ENCODE measurements at regions not wholly inside any gene's neighbourhood (a gene's known extent, or its start where the extent isn't known, plus 50 kb on each side); places are given as distances from the start of the nearest gene placed in this dataset.

DNA sequence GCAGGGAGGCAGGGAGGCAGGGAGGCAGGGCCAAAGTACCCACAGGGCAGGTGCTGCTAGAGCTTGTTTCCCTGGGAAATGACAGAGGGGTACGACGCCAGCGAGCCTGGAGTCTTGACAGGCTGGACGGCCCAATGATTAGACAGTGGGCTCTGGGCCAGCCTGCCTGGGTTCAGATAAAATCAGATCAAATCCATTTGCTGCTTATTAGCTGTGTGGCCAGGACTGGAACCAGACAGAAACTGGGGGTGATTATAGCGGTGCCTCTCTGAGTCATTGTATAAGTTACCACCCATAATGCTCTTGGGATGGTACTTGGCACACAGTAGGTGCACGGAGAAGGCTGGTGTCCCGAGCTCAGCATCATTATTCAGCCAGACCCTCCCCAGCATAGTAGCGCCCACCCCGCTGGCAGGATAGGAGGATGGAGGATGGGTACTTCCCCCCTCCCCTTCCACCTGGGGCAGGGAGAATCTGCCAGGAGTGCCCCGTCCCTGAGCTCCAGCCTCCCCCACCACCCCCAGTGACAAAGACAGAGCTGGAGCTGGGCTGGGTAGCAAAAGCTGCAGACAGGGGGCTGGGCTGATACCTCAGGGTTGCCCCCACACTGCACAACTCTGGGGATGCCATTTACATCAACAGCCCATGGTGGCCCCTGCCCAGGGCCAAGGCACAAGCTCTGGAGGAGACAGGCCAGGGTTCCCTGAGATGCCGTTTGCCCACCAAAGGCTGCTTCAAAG lies 77.6 kb upstream of the TNRC6C start:
- H3K27me3 Mint-ChIP-seq, result no peaks in the 10 kb centered on the region
- H3K9me3 Mint-ChIP-seq, result peaks cover 5% of the 10 kb centered on the region
- no peak overlapping the region for H3K27ac Mint-ChIP-seq
- peaks cover 83% of the 10 kb centered on the region for H3K4me1 Mint-ChIP-seq (ENCODE audit: low read depth)
- peaks cover 4% of the 10 kb centered on the region for H3K36me3 Mint-ChIP-seq (ENCODE audit: low read depth)
- no peak overlapping the region for H3K4me3 Mint-ChIP-seq

GRCh38 chr17:77881545-77881944 lies 77.0 kb upstream of the TNRC6C start:
- no peaks in the 10 kb centered on the region for H3K36me3 Mint-ChIP-seq (ENCODE audit: low read depth)
- peak overlapping the region; percentile 55 for H3K4me3 Mint-ChIP-seq
- H3K27me3 Mint-ChIP-seq, result no peaks in the 10 kb centered on the region
- no peaks in the 10 kb centered on the region for H3K9me3 Mint-ChIP-seq
- H3K27ac Mint-ChIP-seq, result peak overlapping the region; percentile 71
- H3K4me1 Mint-ChIP-seq (ENCODE audit: low read depth), result peaks cover 85% of the 10 kb centered on the region

- H3K4me3 Mint-ChIP-seq, result peak overlapping the region; percentile 55
- H3K4me1 Mint-ChIP-seq (ENCODE audit: low read depth), result peaks cover 88% of the 10 kb centered on the region
- H3K27ac Mint-ChIP-seq, result peak overlapping the region; percentile 71
- no peaks in the 10 kb centered on the region for H3K9me3 Mint-ChIP-seq
- no peaks in the 10 kb centered on the region for H3K36me3 Mint-ChIP-seq (ENCODE audit: low read depth)
- H3K27me3 Mint-ChIP-seq, result peaks cover 1% of the 10 kb centered on the region
Observed at GRCh38 chr17:77882040-77882439, 76.5 kb upstream of the TNRC6C start.

- Mint-ChIP-seq H3K27ac (peak overlapping the region; percentile 71), H3K4me3 (peak overlapping the region; percentile 55), H3K9me3 (no peaks in the 10 kb centered on the region), H3K36me3 (ENCODE audit: low read depth) (no peaks in the 10 kb centered on the region), H3K4me1 (ENCODE audit: low read depth) (peaks cover 88% of the 10 kb centered on the region), H3K27me3 (peaks cover 6% of the 10 kb centered on the region)
Observed at GRCh38 chr17:77882481-77883212, 75.9 kb upstream of the TNRC6C start.

- Mint-ChIP-seq H3K4me1 (ENCODE audit: low read depth) (peaks cover 91% of the 10 kb centered on the region), H3K27ac (no peak overlapping the region), H3K36me3 (ENCODE audit: low read depth) (no peaks in the 10 kb centered on the region), H3K4me3 (no peak overlapping the region), H3K27me3 (peaks cover 6% of the 10 kb centered on the region), H3K9me3 (no peaks in the 10 kb centered on the region)
Observed at GRCh38 chr17:77883213-77883650, 75.3 kb upstream of the TNRC6C start.

- Mint-ChIP-seq H3K4me1 (ENCODE audit: low read depth) (peaks cover 89% of the 10 kb centered on the region), H3K36me3 (ENCODE audit: low read depth) (no peaks in the 10 kb centered on the region), H3K27ac (peak overlapping the region; percentile 62), H3K27me3 (peaks cover 9% of the 10 kb centered on the region), H3K4me3 (no peak overlapping the region), H3K9me3 (no peaks in the 10 kb centered on the region)
Observed at GRCh38 chr17:77884019-77884418, 74.5 kb upstream of the TNRC6C start.

GRCh38 chr17:77884967-77885641 lies 73.4 kb upstream of the TNRC6C start:
- Mint-ChIP-seq H3K4me3 (no peak overlapping the region), H3K27me3 (peaks cover 9% of the 10 kb centered on the region), H3K9me3 (no peaks in the 10 kb centered on the region), H3K36me3 (ENCODE audit: low read depth) (no peaks in the 10 kb centered on the region), H3K4me1 (ENCODE audit: low read depth) (peaks cover 78% of the 10 kb centered on the region), H3K27ac (no peak overlapping the region)

- H3K4me3 Mint-ChIP-seq, result no peak overlapping the region
- no peak overlapping the region for H3K27ac Mint-ChIP-seq
- no peaks in the 10 kb centered on the region for H3K36me3 Mint-ChIP-seq (ENCODE audit: low read depth)
- H3K27me3 Mint-ChIP-seq, result peaks cover 9% of the 10 kb centered on the region
- H3K4me1 Mint-ChIP-seq (ENCODE audit: low read depth), result peaks cover 71% of the 10 kb centered on the region
- H3K9me3 Mint-ChIP-seq, result no peaks in the 10 kb centered on the region
Observed at GRCh38 chr17:77885678-77886386, 72.7 kb upstream of the TNRC6C start.

DNA sequence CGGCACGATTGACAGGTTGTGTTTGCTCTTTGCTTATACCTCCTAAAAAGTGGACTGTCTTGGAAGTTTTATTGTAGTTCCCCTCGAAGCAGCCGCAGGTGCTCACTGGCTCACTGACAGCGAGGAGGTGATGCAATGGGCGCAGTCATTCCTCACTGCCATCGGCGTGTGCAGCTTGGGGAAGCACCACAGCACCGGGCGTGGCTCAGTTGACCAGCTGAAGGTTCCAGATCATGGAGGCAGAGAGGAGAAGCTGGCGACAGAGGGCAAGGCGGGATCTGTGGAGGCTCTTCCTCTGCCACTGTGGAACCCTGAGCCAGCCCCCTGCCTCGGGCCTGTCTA lies 72.1 kb upstream of the TNRC6C start:
- peaks cover 9% of the 10 kb centered on the region for H3K27me3 Mint-ChIP-seq
- no peak overlapping the region for H3K27ac Mint-ChIP-seq
- H3K9me3 Mint-ChIP-seq, result no peaks in the 10 kb centered on the region
- H3K4me1 Mint-ChIP-seq (ENCODE audit: low read depth), result peaks cover 66% of the 10 kb centered on the region
- H3K36me3 Mint-ChIP-seq (ENCODE audit: low read depth), result no peaks in the 10 kb centered on the region
- H3K4me3 Mint-ChIP-seq, result no peak overlapping the region

- Mint-ChIP-seq H3K9me3 (no peaks in the 10 kb centered on the region), H3K27me3 (peaks cover 9% of the 10 kb centered on the region), H3K4me3 (peak overlapping the region; percentile 81), H3K36me3 (ENCODE audit: low read depth) (no peaks in the 10 kb centered on the region), H3K4me1 (ENCODE audit: low read depth) (peaks cover 58% of the 10 kb centered on the region), H3K27ac (peak overlapping the region; percentile 66)
Observed at GRCh38 chr17:77887110-77887463, 71.4 kb upstream of the TNRC6C start.

GRCh38 chr17:77887464-77888241 lies 70.8 kb upstream of the TNRC6C start:
- H3K27me3 Mint-ChIP-seq, result peaks cover 9% of the 10 kb centered on the region
- H3K4me1 Mint-ChIP-seq (ENCODE audit: low read depth), result peaks cover 53% of the 10 kb centered on the region
- peak overlapping the region; percentile 66 for H3K27ac Mint-ChIP-seq
- H3K36me3 Mint-ChIP-seq (ENCODE audit: low read depth), result no peaks in the 10 kb centered on the region
- H3K4me3 Mint-ChIP-seq, result peak overlapping the region; percentile 81
- no peaks in the 10 kb centered on the region for H3K9me3 Mint-ChIP-seq

DNA sequence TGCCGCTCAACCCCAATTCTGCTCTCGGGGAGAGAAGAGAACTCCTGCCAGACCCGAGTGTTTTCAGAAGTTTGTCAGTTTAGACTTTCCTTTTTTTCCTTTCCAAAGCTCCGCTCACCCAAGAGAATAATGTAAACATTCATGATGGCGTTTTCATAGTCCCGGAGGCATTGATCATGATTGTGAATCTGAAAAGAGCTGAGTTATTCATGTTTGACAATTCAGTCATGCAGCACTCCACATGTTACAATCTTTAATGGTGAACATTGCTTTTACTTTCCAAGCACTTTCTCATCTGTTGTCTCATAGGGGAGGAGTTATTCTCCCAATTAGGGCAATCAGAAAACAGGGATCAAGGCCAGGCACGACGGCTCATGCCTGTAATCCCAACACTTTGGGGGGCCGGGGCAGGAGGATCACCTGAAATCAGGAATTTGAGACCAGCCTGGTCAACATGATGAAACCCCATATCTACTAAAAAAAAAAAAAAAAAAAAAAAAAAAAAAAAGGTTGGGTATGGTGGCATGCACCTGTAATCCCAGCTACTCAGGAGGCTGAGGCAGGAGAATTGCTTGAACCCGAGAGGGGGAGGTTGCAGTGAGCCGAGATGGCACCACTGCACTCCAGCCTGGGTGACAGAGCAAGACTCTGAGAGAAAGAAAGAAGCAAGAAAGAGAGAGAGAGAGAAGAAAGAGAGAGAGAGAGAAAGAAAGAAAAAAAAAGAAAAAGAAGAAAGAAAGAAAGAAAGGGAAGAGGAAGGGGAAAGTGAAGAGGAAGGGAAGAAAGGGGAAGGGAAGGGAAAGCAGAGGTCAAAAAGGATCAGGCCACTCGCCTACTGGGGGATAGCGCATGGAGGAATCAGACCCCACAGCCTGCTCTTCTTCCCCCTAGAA lies 70.0 kb upstream of the TNRC6C start:
- Mint-ChIP-seq H3K4me1 (ENCODE audit: low read depth) (peaks cover 52% of the 10 kb centered on the region), H3K27ac (peak overlapping the region; percentile 66), H3K4me3 (peak overlapping the region; percentile 81), H3K27me3 (peaks cover 9% of the 10 kb centered on the region), H3K36me3 (ENCODE audit: low read depth) (no peaks in the 10 kb centered on the region), H3K9me3 (no peaks in the 10 kb centered on the region)

DNA sequence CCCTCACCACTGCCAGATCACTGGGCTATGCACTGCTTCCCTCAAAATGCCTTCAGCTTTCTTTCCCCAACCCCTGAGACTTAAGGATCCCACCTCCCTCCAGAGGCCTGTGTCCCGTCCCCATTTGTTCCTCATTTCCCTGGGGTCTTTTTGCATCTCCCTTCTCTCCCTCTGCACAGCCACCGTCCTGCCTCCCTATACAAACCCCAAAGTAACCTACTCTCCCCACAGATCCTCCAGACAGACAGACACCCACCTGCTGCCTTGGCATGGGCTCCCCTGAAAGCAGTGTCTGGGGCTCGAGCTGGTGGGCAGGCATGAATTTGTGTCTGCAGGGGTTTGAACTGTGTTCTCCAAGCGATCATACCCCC lies 69.4 kb upstream of the TNRC6C start:
- peaks cover 52% of the 10 kb centered on the region for H3K4me1 Mint-ChIP-seq (ENCODE audit: low read depth)
- H3K9me3 Mint-ChIP-seq, result no peaks in the 10 kb centered on the region
- no peak overlapping the region for H3K4me3 Mint-ChIP-seq
- H3K27ac Mint-ChIP-seq, result no peak overlapping the region
- peaks cover 9% of the 10 kb centered on the region for H3K27me3 Mint-ChIP-seq
- H3K36me3 Mint-ChIP-seq (ENCODE audit: low read depth), result no peaks in the 10 kb centered on the region

Measured in stimulated activated naive CD8-positive, alpha-beta T cell treated with anti-CD3 and anti-CD28 coated beads, Interleukin-15, Interleukin-2, amounts not matched to agents 100 ng/mL and 50 ng/mL, for 24 hours (primary cell).